H1 (cell line): ENCODE measurements at regions not wholly inside any gene's neighbourhood (a gene's known extent, or its start where the extent isn't known, plus 50 kb on each side); places are given as distances from the start of the nearest gene placed in this dataset.

Source experiments
- CTCF ChIA-PET: fragments of 300-600 bp; sonication (Branson Sonifier 250); formaldehyde crosslinking; loops from one replicate; lab custom pipeline; 2021; ENCODE audit not compliant: partially characterized antibody; lab: Charles Lee
- POLR2A ChIA-PET: fragments of 300-600 bp; sonication (Branson Sonifier 250); formaldehyde crosslinking; loops from one replicate; lab custom pipeline; 2021; ENCODE audit warnings: inconsistent platforms; ENCODE audit not compliant: partially characterized antibody; lab: Charles Lee
- DNase-seq, 2 experiments: peaks; one replicate each; pipeline versions ENCODE4 v3.0.0 to v3.0.0-alpha.2; 2010 to 2022; ENCODE audit warnings: low spot score in 2 of 2, low read depth in 1 of 2, mixed read lengths in 1 of 2
- FAIRE-seq: peaks from 2 replicates; lab custom pipeline; 2011; peaks lifted over from hg19 to GRCh38; lab: Jason Lieb, UNC
- H2AFZ ChIP-seq: 2 replicates; pipeline ENCODE4 v1.8.1; 2012; ENCODE audit warnings: low read length, inconsistent platforms
- H2AK5ac ChIP-seq: 2 replicates; pipeline ENCODE4 v1.6.1; 2013; ENCODE audit warnings: low read depth, low read length
- H2BK120ac ChIP-seq: replicated peaks from 2 replicates; pipeline ENCODE3; 2013; ENCODE audit warnings: low read depth, low read length, inconsistent platforms
- H2BK12ac ChIP-seq: 2 replicates; pipeline ENCODE4 v1.6.1; 2013; ENCODE audit warnings: low read depth, low read length
- H2BK15ac ChIP-seq: 2 replicates; pipeline ENCODE4 v1.6.1; 2013; ENCODE audit warnings: low read length
- H2BK20ac ChIP-seq: 2 replicates; pipeline ENCODE4 v1.6.1; 2013; ENCODE audit warnings: low read length
- H2BK5ac ChIP-seq: 2 replicates; pipeline ENCODE4 v1.6.1; 2013; ENCODE audit warnings: low read depth, low read length
- H3K14ac ChIP-seq: 2 replicates; pipeline ENCODE4 v1.6.1; 2013; ENCODE audit warnings: inconsistent platforms; ENCODE audit not compliant: insufficient read length
- H3K18ac ChIP-seq: 2 replicates; pipeline ENCODE4 v1.6.1; 2013; ENCODE audit warnings: low read length; ENCODE audit errors: extremely low read depth
- H3K23ac ChIP-seq: 2 replicates; pipeline ENCODE4 v1.6.1; 2013; ENCODE audit warnings: inconsistent platforms; ENCODE audit not compliant: insufficient read length
- H3K23me2 ChIP-seq: 2 replicates; pipeline ENCODE4 v1.6.1; 2013; ENCODE audit warnings: low read depth, low read length
- H3K27ac ChIP-seq: 2 replicates; pipeline ENCODE4 v1.6.1; 2011; ENCODE audit warnings: low read depth, low read length, inconsistent platforms
- H3K27me3 ChIP-seq, 4 experiments: replicated peaks in 1 of 4; 1 replicate in 1 of 4; 2 replicates in 3 of 4; pipeline versions ENCODE4 v1.6.1 to v1.8.1; 2011 to 2013; ENCODE audit warnings: low read length in 3 of 4, mild to moderate bottlenecking in 3 of 4, inconsistent platforms in 2 of 4, mixed read lengths in 2 of 4, moderate library complexity in 1 of 4; ENCODE audit not compliant: control insufficient read depth in 3 of 4, insufficient read depth in 3 of 4; ENCODE audit errors: extremely low read depth in 1 of 4
- H3K36me3 ChIP-seq, 4 experiments: 2 replicates each; pipeline versions ENCODE4 v1.6.1 to v1.8.1; 2011 to 2013; ENCODE audit warnings: mild to moderate bottlenecking in 4 of 4, low read length in 3 of 4, moderate library complexity in 2 of 4, control low read depth in 1 of 4, inconsistent platforms in 1 of 4; ENCODE audit not compliant: insufficient read depth in 4 of 4, control insufficient read depth in 2 of 4
- H3K4ac ChIP-seq: replicated peaks from 2 replicates; pipeline ENCODE3; 2013; ENCODE audit warnings: low read length, low read depth, mixed read lengths, inconsistent platforms; ENCODE audit not compliant: insufficient read length
- H3K4me1 ChIP-seq, 4 experiments: replicated peaks in 1 of 4; 1 replicate in 1 of 4; 2 replicates in 3 of 4; pipeline versions ENCODE4 v1.6.1 to v1.8.1; 2011 to 2013; ENCODE audit warnings: low read length in 3 of 4, inconsistent platforms in 2 of 4, mixed read lengths in 1 of 4; ENCODE audit not compliant: insufficient read depth in 4 of 4, control insufficient read depth in 3 of 4
- H3K4me2 ChIP-seq, 2 experiments: 2 replicates each; pipeline versions ENCODE4 v1.6.1 to v1.8.1; 2011 to 2013; ENCODE audit warnings: low read depth in 2 of 2, low read length in 2 of 2, control low read depth in 1 of 2, inconsistent platforms in 1 of 2, mild to moderate bottlenecking in 1 of 2; ENCODE audit not compliant: insufficient read depth in 1 of 2
- H3K4me3 ChIP-seq, 4 experiments: fragments of 200-600, 300-600 bp in 1 of 4; sonication (generic), shearing (Covaris generic), sonication (Bioruptor Twin) in 1 of 4; 2 replicates each; pipeline versions ENCODE4 v1.5.1 to v1.8.1; 2011 to 2016; ENCODE audit warnings: low read length in 4 of 4, low read depth in 3 of 4, control low read depth in 2 of 4, inconsistent platforms in 2 of 4, mild to moderate bottlenecking in 2 of 4, mixed read lengths in 1 of 4, moderate library complexity in 1 of 4; ENCODE audit not compliant: insufficient read depth in 2 of 4; ENCODE audit errors: extremely low read depth in 1 of 4
- H3K56ac ChIP-seq: replicated peaks from 2 replicates; pipeline ENCODE3; 2013; ENCODE audit warnings: low read depth, mild to moderate bottlenecking, mixed read lengths, low read length, inconsistent platforms; ENCODE audit not compliant: insufficient read length
- H3K79me1 ChIP-seq: 2 replicates; pipeline ENCODE4 v1.6.1; 2013; ENCODE audit warnings: low read depth, low read length, control low read depth
- H3K79me2 ChIP-seq, 2 experiments: 2 replicates each; pipeline versions ENCODE4 v1.6.1 to v1.8.1; 2012 to 2013; ENCODE audit warnings: low read length in 2 of 2, mild to moderate bottlenecking in 2 of 2, inconsistent platforms in 1 of 2; ENCODE audit not compliant: insufficient read depth in 2 of 2, control insufficient read depth in 1 of 2
- H3K9ac ChIP-seq, 4 experiments: replicated peaks in 1 of 4; 1 replicate in 1 of 4; 2 replicates in 3 of 4; pipeline versions ENCODE4 v1.6.1 to v1.8.1; 2011 to 2013; ENCODE audit warnings: low read depth in 3 of 4, low read length in 3 of 4, control low read depth in 2 of 4, mild to moderate bottlenecking in 2 of 4, moderate library complexity in 2 of 4, inconsistent platforms in 1 of 4; ENCODE audit errors: extremely low read depth in 1 of 4
- H3K9me3 ChIP-seq, 2 experiments: 2 replicates each; pipeline versions ENCODE4 v1.6.1 to v1.8.1; 2012 to 2013; ENCODE audit warnings: mild to moderate bottlenecking in 2 of 2, moderate library complexity in 2 of 2, control low read depth in 1 of 2, inconsistent platforms in 1 of 2, low read depth in 1 of 2, low read length in 1 of 2, mixed read lengths in 1 of 2; ENCODE audit not compliant: insufficient read depth in 2 of 2
- H4K20me1 ChIP-seq, 2 experiments: replicated peaks in 1 of 2; 2 replicates each; pipeline versions ENCODE3 to v1.8.1; 2011 to 2013; ENCODE audit warnings: inconsistent platforms in 2 of 2, low read length in 2 of 2, mild to moderate bottlenecking in 1 of 2; ENCODE audit not compliant: insufficient read depth in 2 of 2, control insufficient read depth in 1 of 2
- H4K5ac ChIP-seq: 2 replicates; pipeline ENCODE4 v1.6.1; 2013; ENCODE audit warnings: low read length, low read depth, mixed read lengths, inconsistent platforms; ENCODE audit not compliant: insufficient read length
- H4K8ac ChIP-seq: 2 replicates; pipeline ENCODE4 v1.8.0; 2013; ENCODE audit warnings: mild to moderate bottlenecking, moderate library complexity, low read length, inconsistent platforms; ENCODE audit not compliant: insufficient read depth; ENCODE audit errors: extremely low read depth
- H4K91ac ChIP-seq: replicated peaks from 2 replicates; pipeline ENCODE3; 2013; ENCODE audit warnings: low read length, mixed read lengths, inconsistent platforms; ENCODE audit not compliant: insufficient read length
- BRCA1 ChIP-seq: IDR thresholded peaks from 2 replicates; pipeline ENCODE4 v1.6.1; 2012; ENCODE audit warnings: low read depth, low read length, improper control_type of control experiment
- HDAC2 ChIP-seq, 2 experiments: fragments of 300-600 bp in 1 of 2; sonication (generic) in 1 of 2; IDR thresholded peaks; 2 replicates each; pipeline ENCODE4 v1.6.1; 2011 to 2012; ENCODE audit warnings: low read depth in 2 of 2, low read length in 2 of 2, mild to moderate bottlenecking in 2 of 2, moderate library complexity in 2 of 2, borderline replicate concordance in 1 of 2, inconsistent platforms in 1 of 2
- MAX ChIP-seq: IDR thresholded peaks from 2 replicates; pipeline ENCODE4 v1.6.1; 2012; ENCODE audit warnings: inconsistent platforms
- NRF1 ChIP-seq: IDR thresholded peaks from 2 replicates; pipeline ENCODE4 v1.6.1; 2011; ENCODE audit warnings: mild to moderate bottlenecking, low read depth, low read length, improper control_type of control experiment
- RFX5 ChIP-seq: IDR thresholded peaks from 2 replicates; pipeline ENCODE4 v1.6.1; 2011; ENCODE audit warnings: low read depth, low read length, improper control_type of control experiment, borderline replicate concordance
- YY1 ChIP-seq: IDR thresholded peaks from 2 replicates; pipeline ENCODE4 v1.6.1; 2011; ENCODE audit warnings: low read depth, mild to moderate bottlenecking, low read length
- WGBS, 2 experiments: shearing (Covaris generic) in 1 of 2; methylation state at CpG; one replicate each; pipeline versions ENCODE4 v1.1.6 to v1.1.7; 2013 to 2015; ENCODE audit warnings: low lambda C conversion rate in 2 of 2, mixed read lengths in 2 of 2, inconsistent platforms in 1 of 2, low coverage in 1 of 2, missing lambda C conversion rate in 1 of 2; ENCODE audit not compliant: insufficient replicate concordance in 2 of 2, insufficient coverage in 1 of 2, insufficient read length in 1 of 2; ENCODE audit errors: extremely low coverage in 1 of 2, missing lambda C conversion rate in 1 of 2; 5-methylcytosine and 5-hydroxymethylcytosine counted together

- Histone ChIP-seq H3K4me2 (no peak overlapping the region), H3K79me1 (no peaks in the 10 kb centered on the region), H2BK5ac (no peak overlapping the region), H3K23me2 (no peaks in the 10 kb centered on the region), H3K27ac (no peak overlapping the region), H4K8ac (no peak overlapping the region), H2BK12ac (no peak overlapping the region), H3K27me3 (no peaks in the 10 kb centered on the region)
- no peak for TF ChIP-seq RFX5
- TF ChIP-seq MAX: no peak
- no peak for TF ChIP-seq BRCA1
- no peak for TF ChIP-seq NRF1
- no peak for TF ChIP-seq YY1
- no peak for TF ChIP-seq HDAC2 (IDR thresholded peaks at IDR 0.05; ENCODE audit: borderline replicate concordance in 1 of 2, low read depth in 2 of 2, low read length in 2 of 2)
- TF ChIP-seq, all 59 proteins: peak for 0
- no peak for DNase-seq
- Histone ChIP-seq H3K56ac (no peak overlapping the region), H3K9me3 (no peaks in the 10 kb centered on the region), H3K14ac (no peak overlapping the region), H3K18ac (no peak overlapping the region), H3K9ac (no peak overlapping the region), H2BK120ac (no peak overlapping the region), H3K4me1 (no peaks in the 10 kb centered on the region; a peak in 1 of 7 replicates), H4K20me1 (no peaks in the 10 kb centered on the region), H4K91ac (no peak overlapping the region), H2AK5ac (no peak overlapping the region), H3K4me3 (no peak overlapping the region), H3K23ac (no peak overlapping the region), H2AFZ (no peak overlapping the region), H3K79me2 (no peaks in the 10 kb centered on the region), H4K5ac (no peak overlapping the region), H2BK20ac (no peak overlapping the region), H2BK15ac (no peak overlapping the region), H3K36me3 (no peaks in the 10 kb centered on the region), H3K4ac (no peak overlapping the region)
- no peak for FAIRE-seq
- CTCF ChIA-PET: interaction anchor here (1.2 kb wide), 1 partner anchor 9 kb away, joined by 3 read pairs; no protein-coding TSS in a partner anchor
- POLR2A ChIA-PET: interaction anchor here (0.7 kb wide), 1 partner anchor 799 kb away, joined by 3 read pairs; no protein-coding TSS in a partner anchor
- WGBS, 2 experiments: 96% methylated on average over 1 of the region's 1 CpG; no CpG with 5 or more reads in 1 of the 2 experiments
Observed at GRCh38 chr3:70582803-70583202, 270.4 kb upstream of the MDFIC2 start.
